SK-N-SH (cell line): ENCODE measurements at regions not wholly inside any gene's neighbourhood (a gene's known extent, or its start where the extent isn't known, plus 50 kb on each side); places are given as distances from the start of the nearest gene placed in this dataset.

ENCODE experiments used
- CTCF ChIA-PET: fragments of 300-600, 350-600 bp; formaldehyde crosslinking; extraction: SDS; loops from one replicate; lab custom pipeline; 2021; lab: Yijun Ruan, JAX
- POLR2A ChIA-PET: fragments of 350-600 bp; sonication (Branson Sonifier 250); formaldehyde crosslinking; extraction: SDS; loops from one replicate; lab custom pipeline; 2020; ENCODE audit warnings: antibody characterized with exemption, inconsistent platforms; lab: Yijun Ruan, JAX
- DNase-seq: peaks from one replicate; pipeline ENCODE4 v3.0.0; 2012
- H2AFZ ChIP-seq: fragments of 200-600 bp; sonication (generic); 2 replicates; pipeline ENCODE4 v1.8.1; 2016; ENCODE audit warnings: antibody characterized with exemption, mild to moderate bottlenecking, low read depth
- H3F3A ChIP-seq: fragments of 200-600 bp; sonication (generic); replicated peaks from 2 replicates; pipeline ENCODE3; 2016; ENCODE audit warnings: antibody characterized with exemption, mild to moderate bottlenecking; ENCODE audit not compliant: insufficient read depth
- H3K27ac ChIP-seq, 2 experiments: fragments of 200-500 bp in 1 of 2; fragments of 200-600 bp in 1 of 2; sonication (Bioruptor generic) in 1 of 2; sonication (generic), shearing (Covaris generic) in 1 of 2; 2 replicates each; pipeline versions ENCODE4 v1.5.1 to v1.6.1; 2014 to 2016; ENCODE audit warnings: low read depth in 2 of 2, inconsistent platforms in 1 of 2, low read length in 1 of 2, mild to moderate bottlenecking in 1 of 2, mixed read lengths in 1 of 2
- H3K27me3 ChIP-seq: fragments of 200-600 bp; sonication (generic), shearing (Covaris generic); 2 replicates; pipeline ENCODE4 v1.6.1; 2016; ENCODE audit warnings: mixed run types; ENCODE audit not compliant: insufficient read depth
- H3K36me3 ChIP-seq, 2 experiments: fragments of 200-500 bp in 1 of 2; fragments of 200-600 bp in 1 of 2; sonication (Bioruptor generic) in 1 of 2; sonication (generic) in 1 of 2; replicated peaks in 1 of 2; 2 replicates each; pipeline versions ENCODE3 to v1.5.1; 2014 to 2016; ENCODE audit warnings: low read length in 1 of 2, mild to moderate bottlenecking in 1 of 2; ENCODE audit not compliant: insufficient read depth in 2 of 2, control insufficient read depth in 1 of 2
- H3K4me1 ChIP-seq, 2 experiments: fragments of 200-500 bp in 1 of 2; fragments of 200-600 bp in 1 of 2; sonication (Bioruptor generic) in 1 of 2; sonication (generic), shearing (Covaris generic) in 1 of 2; 2 replicates each; pipeline versions ENCODE4 v1.5.1 to v1.6.1; 2014 to 2016; ENCODE audit warnings: low read depth in 1 of 2, low read length in 1 of 2, mixed run types in 1 of 2; ENCODE audit not compliant: insufficient read depth in 2 of 2, control insufficient read depth in 1 of 2
- H3K4me2 ChIP-seq: fragments of 200-600 bp; sonication (generic), shearing (Covaris generic); 2 replicates; pipeline ENCODE4 v1.6.1; 2017; ENCODE audit warnings: mixed run types
- H3K4me3 ChIP-seq, 2 experiments: fragments of 200-500 bp in 1 of 2; fragments of 200-600 bp in 1 of 2; sonication (Bioruptor generic) in 1 of 2; sonication (generic), shearing (Covaris generic) in 1 of 2; 2 replicates each; pipeline versions ENCODE4 v1.5.1 to v1.8.1; 2014 to 2016; ENCODE audit warnings: low read depth in 2 of 2, inconsistent platforms in 1 of 2, low read length in 1 of 2, mild to moderate bottlenecking in 1 of 2, mixed read lengths in 1 of 2, moderate library complexity in 1 of 2
- H3K79me2 ChIP-seq: fragments of 200-600 bp; sonication (generic); 2 replicates; pipeline ENCODE4 v1.8.1; 2017; ENCODE audit warnings: mild to moderate bottlenecking; ENCODE audit not compliant: insufficient read depth
- H3K9ac ChIP-seq: fragments of 200-600 bp; sonication (generic); 2 replicates; pipeline ENCODE4 v1.6.1; 2017; ENCODE audit warnings: mixed run types
- H3K9me2 ChIP-seq: fragments of 200-600 bp; sonication (generic); 2 replicates; pipeline ENCODE4 v1.6.1; 2017; ENCODE audit warnings: mixed run types
- H3K9me3 ChIP-seq: fragments of 200-600 bp; sonication (generic); 2 replicates; pipeline ENCODE4 v1.6.1; 2017; ENCODE audit warnings: mixed run types, mild to moderate bottlenecking, moderate library complexity
- H4K20me1 ChIP-seq: fragments of 200-600 bp; sonication (generic); 2 replicates; pipeline ENCODE4 v1.6.1; 2017; ENCODE audit warnings: mild to moderate bottlenecking, mixed run types; ENCODE audit not compliant: insufficient read depth
- CHD2 ChIP-seq: fragments of 150-350 bp; IDR thresholded peaks from 2 replicates; pipeline ENCODE4 v1.6.1; 2018; ENCODE audit warnings: low read length; ENCODE audit not compliant: partially characterized antibody
- CTCF ChIP-seq: fragments of 200-600 bp; sonication (generic); IDR thresholded peaks from 2 replicates; pipeline ENCODE4 v1.6.1; 2017; ENCODE audit warnings: antibody characterized with exemption, mild to moderate bottlenecking, moderate library complexity
- ELF1 ChIP-seq: IDR thresholded peaks from 2 replicates; pipeline ENCODE4 v1.4.0; 2012
- EP300 ChIP-seq, 2 experiments: IDR thresholded peaks; 2 replicates each; pipeline versions ENCODE4 v1.4.0 to v1.6.1; 2012; ENCODE audit warnings: borderline replicate concordance in 1 of 2, low read depth in 1 of 2, low read length in 1 of 2
- FOXJ3 ChIP-seq: sonication (generic); formaldehyde crosslinking; IDR thresholded peaks from 2 replicates; pipeline ENCODE4 v1.5.1; 2020; ENCODE audit warnings: mild to moderate bottlenecking, missing genetic modification reagents
- FOXM1 ChIP-seq: IDR thresholded peaks from 2 replicates; pipeline ENCODE4 v1.4.0; 2012; ENCODE audit warnings: low read depth, mild to moderate bottlenecking
- GATA2 ChIP-seq: sonication (generic); formaldehyde crosslinking; IDR thresholded peaks from 2 replicates; pipeline ENCODE4 v1.5.0; 2020; ENCODE audit warnings: mild to moderate bottlenecking, missing genetic modification reagents
- JUND ChIP-seq: IDR thresholded peaks from 2 replicates; pipeline ENCODE4 v1.4.0; 2012
- MEF2A ChIP-seq: IDR thresholded peaks from 2 replicates; pipeline ENCODE4 v1.4.0; 2012; ENCODE audit warnings: low read depth, borderline replicate concordance
- MXI1 ChIP-seq: IDR thresholded peaks from 2 replicates; pipeline ENCODE4 v1.6.1; 2012; ENCODE audit warnings: mild to moderate bottlenecking, low read depth, low read length, improper control_type of control experiment
- NFIC ChIP-seq: IDR thresholded peaks from 2 replicates; pipeline ENCODE4 v1.4.0; 2012; ENCODE audit warnings: borderline replicate concordance
- POLR2AphosphoS5 ChIP-seq: IDR thresholded peaks from 2 replicates; pipeline ENCODE4 v1.6.1; 2012; ENCODE audit warnings: low read depth, low read length
- RAD21 ChIP-seq: IDR thresholded peaks from 2 replicates; pipeline ENCODE4 v1.6.1; 2012; ENCODE audit warnings: mild to moderate bottlenecking, low read length
- RCOR1 ChIP-seq: fragments of 150-350 bp; IDR thresholded peaks from 2 replicates; pipeline ENCODE4 v1.6.1; 2017; ENCODE audit warnings: antibody characterized with exemption, low read length
- REST ChIP-seq: IDR thresholded peaks from 2 replicates; pipeline ENCODE4 v1.6.1; 2012; ENCODE audit warnings: mild to moderate bottlenecking, low read depth, low read length, moderate library complexity
- RXRA ChIP-seq: IDR thresholded peaks from 2 replicates; pipeline ENCODE4 v1.4.0; 2012; ENCODE audit warnings: low read depth, mild to moderate bottlenecking, borderline replicate concordance
- TCF12 ChIP-seq: IDR thresholded peaks from 2 replicates; pipeline ENCODE4 v1.4.0; 2012
- TEAD4 ChIP-seq: IDR thresholded peaks from 2 replicates; pipeline ENCODE4 v1.4.0; 2012; ENCODE audit warnings: mild to moderate bottlenecking, borderline replicate concordance; ENCODE audit not compliant: insufficient read depth

- Histone ChIP-seq H3K4me2 (no peak overlapping the region), H3K79me2 (no peaks in the 10 kb centered on the region), H3K27me3 (no peaks in the 10 kb centered on the region; the same call in 1 of the 2 replicates), H3K9me3 (no peaks in the 10 kb centered on the region), H3K9ac (no peak overlapping the region), H2AFZ (no peak overlapping the region), H3K36me3 (no peaks in the 10 kb centered on the region), H3F3A (no peaks in the 10 kb centered on the region), H3K9me2 (no peaks in the 10 kb centered on the region), H4K20me1 (no peaks in the 10 kb centered on the region), H3K4me3 (no peak overlapping the region), H3K4me1 (no peaks in the 10 kb centered on the region), H3K27ac (no peak overlapping the region)
- DNase-seq = no peak
- TF ChIP-seq RXRA (no peak), GATA2 (CRISPR knock-in tag) (no peak), EP300 (IDR thresholded peaks at IDR 0.05; ENCODE audit: borderline replicate concordance in 1 of 2, low read depth in 1 of 2, low read length in 1 of 2) (no peak), CTCF (no peak), ELF1 (no peak), POLR2AphosphoS5 (no peak), CHD2 (no peak), RCOR1 (no peak), JUND (no peak), TEAD4 (no peak), FOXJ3 (no peak), REST (no peak), FOXM1 (no peak), MXI1 (no peak), MEF2A (no peak), TCF12 (no peak), RAD21 (no peak), NFIC (no peak)
- ChIA-PET CTCF (no interaction called here), POLR2A (no interaction called here)
Measured at GRCh38 chr6:137969874-137970273, 102.8 kb downstream of the TNFAIP3 start.
